ENCODE measurements at regions not wholly inside any gene's neighbourhood (a gene's known extent, or its start where the extent isn't known, plus 50 kb on each side); places are given as distances from the start of the nearest gene placed in this dataset.

GRCh38 chr5:133885566-133885965 lies 82.9 kb downstream of the C5orf15 start:
- no peak for DNase-seq
- Histone ChIP-seq H3K27me3 (no peaks in the 10 kb centered on the region), H3K4me3 (no peak overlapping the region), H3K36me3 (no peaks in the 10 kb centered on the region), H3K9me3 (no peaks in the 10 kb centered on the region)

GRCh38 chr5:133884569-133885311 lies 83.7 kb downstream of the C5orf15 start:
- Histone ChIP-seq H3K27me3 (no peaks in the 10 kb centered on the region), H3K36me3 (no peaks in the 10 kb centered on the region), H3K4me3 (no peak overlapping the region), H3K9me3 (no peaks in the 10 kb centered on the region)
- DNase-seq = no peak

GRCh38 chr5:133883916-133884315 lies 84.5 kb downstream of the C5orf15 start:
- no peaks in the 10 kb centered on the region for H3K36me3 ChIP-seq
- H3K4me3 ChIP-seq = no peak overlapping the region
- DNase-seq = no peak
- no peaks in the 10 kb centered on the region for H3K9me3 ChIP-seq
- no peaks in the 10 kb centered on the region for H3K27me3 ChIP-seq

GRCh38 chr5:133882846-133883245 lies 85.6 kb downstream of the C5orf15 start:
- H3K4me3 ChIP-seq = no peak overlapping the region
- no peaks in the 10 kb centered on the region for H3K36me3 ChIP-seq
- DNase-seq = no peak

GRCh38 chr5:133882389-133882695 lies 86.1 kb downstream of the C5orf15 start:
- DNase-seq = no peak
- Histone ChIP-seq H3K36me3 (no peaks in the 10 kb centered on the region), H3K9me3 (no peaks in the 10 kb centered on the region), H3K27me3 (no peaks in the 10 kb centered on the region), H3K4me3 (no peak overlapping the region)

More at GRCh38 chr5:133882846-133883245, 85.6 kb downstream of the C5orf15 start:
- no peaks in the 10 kb centered on the region for H3K9me3 ChIP-seq
- H3K27me3 ChIP-seq = no peaks in the 10 kb centered on the region

- Histone ChIP-seq H3K4me3 (no peak overlapping the region), H3K9me3 (no peaks in the 10 kb centered on the region), H3K36me3 (no peaks in the 10 kb centered on the region), H3K27me3 (no peaks in the 10 kb centered on the region)
- DNase-seq = no peak
Measured at GRCh38 chr5:133881576-133882388, 86.6 kb downstream of the C5orf15 start.

GRCh38 chr5:133878236-133878555 lies 90.2 kb downstream of the C5orf15 start:
- no peak for DNase-seq
- Histone ChIP-seq H3K27me3 (no peaks in the 10 kb centered on the region), H3K9me3 (peaks cover 19% of the 10 kb centered on the region), H3K4me3 (no peak overlapping the region), H3K36me3 (no peaks in the 10 kb centered on the region)

GRCh38 chr5:133877351-133878235 lies 90.8 kb downstream of the C5orf15 start:
- no peak for DNase-seq
- H3K36me3 ChIP-seq = no peaks in the 10 kb centered on the region
- H3K4me3 ChIP-seq = no peak overlapping the region
- H3K9me3 ChIP-seq = peaks cover 19% of the 10 kb centered on the region
- H3K27me3 ChIP-seq = no peaks in the 10 kb centered on the region

- no peak overlapping the region for H3K4me3 ChIP-seq
- peaks cover 19% of the 10 kb centered on the region for H3K9me3 ChIP-seq
- no peaks in the 10 kb centered on the region for H3K27me3 ChIP-seq
- no peaks in the 10 kb centered on the region for H3K36me3 ChIP-seq
- no peak for DNase-seq
Measured at GRCh38 chr5:133876266-133876665, 92.2 kb downstream of the C5orf15 start.

- H3K4me3 ChIP-seq = no peak overlapping the region
- DNase-seq = no peak
- H3K36me3 ChIP-seq = no peaks in the 10 kb centered on the region
- peaks cover 19% of the 10 kb centered on the region for H3K9me3 ChIP-seq
- H3K27me3 ChIP-seq = no peaks in the 10 kb centered on the region
Measured at GRCh38 chr5:133875179-133875578, 93.2 kb downstream of the C5orf15 start.

GRCh38 chr5:133873449-133873848 lies 95.0 kb downstream of the C5orf15 start:
- H3K36me3 ChIP-seq = no peaks in the 10 kb centered on the region
- no peak overlapping the region for H3K4me3 ChIP-seq
- no peaks in the 10 kb centered on the region for H3K27me3 ChIP-seq
- no peak for DNase-seq
- H3K9me3 ChIP-seq = peaks cover 19% of the 10 kb centered on the region

- peak; percentile 78 for DNase-seq
- H3K9me3 ChIP-seq = peaks cover 19% of the 10 kb centered on the region
- H3K36me3 ChIP-seq = no peaks in the 10 kb centered on the region
- H3K27me3 ChIP-seq = no peaks in the 10 kb centered on the region
- H3K4me3 ChIP-seq = no peak overlapping the region
Measured at GRCh38 chr5:133870661-133871060, 97.8 kb downstream of the C5orf15 start.

GRCh38 chr5:133869519-133870335 lies 98.7 kb downstream of the C5orf15 start:
- H3K4me3 ChIP-seq = no peak overlapping the region
- no peaks in the 10 kb centered on the region for H3K27me3 ChIP-seq
- H3K9me3 ChIP-seq = peaks cover 15% of the 10 kb centered on the region
- peak; percentile 41 for DNase-seq
- no peaks in the 10 kb centered on the region for H3K36me3 ChIP-seq

- Histone ChIP-seq H3K4me3 (no peak overlapping the region), H3K36me3 (no peaks in the 10 kb centered on the region), H3K27me3 (no peaks in the 10 kb centered on the region), H3K9me3 (peaks cover 8% of the 10 kb centered on the region)
- peak; percentile 83 for DNase-seq
Measured at GRCh38 chr5:133868946-133869518, 99.4 kb downstream of the C5orf15 start.

GRCh38 chr5:133867851-133868545 lies 100.4 kb downstream of the C5orf15 start:
- Histone ChIP-seq H3K4me3 (no peak overlapping the region), H3K27me3 (no peaks in the 10 kb centered on the region), H3K36me3 (no peaks in the 10 kb centered on the region), H3K9me3 (no peaks in the 10 kb centered on the region; the same call in 1 of the 2 replicates)
- DNase-seq = no peak

- DNase-seq = no peak
- H3K36me3 ChIP-seq = no peaks in the 10 kb centered on the region
- no peaks in the 10 kb centered on the region for H3K27me3 ChIP-seq
- H3K9me3 ChIP-seq = no peaks in the 10 kb centered on the region
- no peak overlapping the region for H3K4me3 ChIP-seq
Measured at GRCh38 chr5:133867341-133867740, 101.1 kb downstream of the C5orf15 start.

Measured in MG63 (cell line).